ENCODE measurements at regions not wholly inside any gene's neighbourhood (a gene's known extent, or its start where the extent isn't known, plus 50 kb on each side); places are given as distances from the start of the nearest gene placed in this dataset.
"Not testable (repeated sequence)": the region's sequence is repeated elsewhere in the genome, so short reads cannot be mapped to it uniquely, and the experiment has no call there.

DNA sequence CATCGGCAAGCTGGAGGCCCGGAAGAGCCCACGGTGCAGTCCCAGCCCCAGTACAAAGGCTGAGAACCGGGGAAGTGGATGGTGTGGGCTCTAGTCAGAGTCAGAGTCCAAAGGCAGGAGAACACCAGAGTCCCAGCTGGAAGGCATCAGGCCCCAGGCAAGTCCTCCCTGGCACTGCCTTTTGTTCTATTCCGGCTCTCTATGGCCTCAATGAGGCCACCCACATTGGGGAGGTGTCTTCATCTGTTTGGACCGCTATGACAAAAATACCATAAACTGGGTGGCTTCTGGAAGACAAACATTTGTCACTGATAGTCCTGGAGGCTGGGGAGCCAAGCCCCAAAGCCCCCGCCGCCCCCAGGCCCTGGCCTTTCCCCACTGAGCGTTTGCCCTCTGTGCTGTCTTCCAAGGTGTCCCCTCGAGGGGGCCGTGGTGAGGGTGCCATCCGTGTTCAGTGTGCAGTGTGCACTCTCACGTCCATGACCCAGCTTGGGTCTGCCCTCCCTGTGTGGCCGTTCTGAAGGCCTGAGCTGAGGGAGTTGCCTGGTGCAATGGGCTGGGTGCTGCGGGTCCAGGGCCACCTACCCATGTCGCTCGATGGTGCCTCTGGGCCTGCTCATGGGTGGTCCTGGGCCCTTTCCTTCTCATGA is 99.1 kb upstream of the PPP1R26 start:
- peaks cover 4% of the 10 kb centered on the region for H3K9me3 Mint-ChIP-seq
- no peak for DNase-seq (ENCODE audit: extremely low spot score, unreplicated experiment)
- H3K4me3 Mint-ChIP-seq = no peak overlapping the region
- no peak overlapping the region for H3K27ac Mint-ChIP-seq
- H3K27me3 Mint-ChIP-seq = peaks cover 4% of the 10 kb centered on the region
- no peaks in the 10 kb centered on the region for H3K36me3 Mint-ChIP-seq
- no peak for TF ChIP-seq CTCF (conservative IDR thresholded peaks at IDR 0.05)
- peaks cover 10% of the 10 kb centered on the region for H3K4me1 Mint-ChIP-seq (ENCODE audit: unreplicated experiment)

DNA sequence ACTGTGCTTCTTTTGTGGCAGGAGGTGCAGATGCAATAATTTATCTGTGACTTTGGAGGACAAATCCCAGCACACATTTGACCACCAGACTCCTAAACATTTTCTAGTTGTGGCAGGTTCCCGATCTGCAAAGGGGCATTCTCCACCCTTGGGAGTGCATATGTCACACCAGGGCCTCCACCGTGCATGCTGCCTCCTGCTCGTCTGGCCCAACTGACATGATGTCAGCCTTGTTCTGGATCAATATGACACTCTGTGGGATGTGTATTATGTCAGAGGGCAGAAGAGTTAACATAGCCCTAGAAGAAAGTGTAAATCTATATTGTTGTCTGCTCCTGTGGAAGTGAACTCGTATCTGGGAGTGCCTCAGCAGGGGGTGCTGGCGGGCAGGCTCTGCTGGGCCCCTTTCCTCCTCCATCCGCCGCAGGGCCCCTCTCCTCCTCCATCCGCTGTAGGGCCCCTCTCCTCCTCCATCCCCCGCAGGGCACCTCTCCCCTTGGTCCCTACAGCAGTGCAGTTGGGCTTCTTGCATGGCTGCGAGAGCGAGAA is 97.7 kb upstream of the PPP1R26 start:
- DNase-seq (ENCODE audit: extremely low spot score, unreplicated experiment) = no peak
- peaks cover 4% of the 10 kb centered on the region for H3K27me3 Mint-ChIP-seq
- H3K36me3 Mint-ChIP-seq = no peaks in the 10 kb centered on the region
- H3K4me1 Mint-ChIP-seq (ENCODE audit: unreplicated experiment) = peaks cover 10% of the 10 kb centered on the region
- TF ChIP-seq CTCF (conservative IDR thresholded peaks at IDR 0.05) = no peak
- H3K4me3 Mint-ChIP-seq = no peak overlapping the region
- no peak overlapping the region for H3K27ac Mint-ChIP-seq
- H3K9me3 Mint-ChIP-seq = peaks cover 4% of the 10 kb centered on the region

DNA sequence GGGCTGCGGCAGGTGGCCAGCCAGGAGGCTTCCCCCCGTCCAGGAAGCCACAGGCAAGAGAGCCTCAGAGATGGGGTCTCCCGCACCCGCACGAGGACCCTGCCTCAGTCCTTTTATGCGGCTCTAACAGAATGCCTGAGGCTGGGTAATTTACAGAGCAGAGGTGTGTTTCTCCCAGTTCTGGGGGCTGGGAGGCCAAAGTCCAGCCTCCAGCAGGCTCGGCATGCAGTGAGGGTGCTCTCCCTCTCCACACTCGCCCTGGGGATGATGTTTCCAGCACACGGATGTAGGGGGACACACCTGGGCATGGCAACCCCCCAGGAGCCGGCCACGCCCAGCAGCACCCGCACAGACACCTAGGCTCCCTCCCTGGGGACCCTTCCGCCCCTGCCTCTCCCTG is 95.4 kb upstream of the PPP1R26 start:
- Mint-ChIP-seq H3K36me3 (no peaks in the 10 kb centered on the region), H3K9me3 (peaks cover 4% of the 10 kb centered on the region), H3K27ac (no peak overlapping the region), H3K4me3 (no peak overlapping the region), H3K27me3 (peaks cover 4% of the 10 kb centered on the region), H3K4me1 (ENCODE audit: unreplicated experiment) (peaks cover 10% of the 10 kb centered on the region)
- TF ChIP-seq CTCF (conservative IDR thresholded peaks at IDR 0.05) = no peak
- no peak for DNase-seq (ENCODE audit: extremely low spot score, unreplicated experiment)

GRCh38 chr9:135384815-135385405 is 94.7 kb upstream of the PPP1R26 start:
- DNase-seq (ENCODE audit: extremely low spot score, unreplicated experiment); H3K27ac Mint-ChIP-seq; H3K9me3 Mint-ChIP-seq; H3K36me3 Mint-ChIP-seq; H3K27me3 Mint-ChIP-seq; H3K4me3 Mint-ChIP-seq: not testable (repeated sequence)
- peaks cover 10% of the 10 kb centered on the region for H3K4me1 Mint-ChIP-seq (ENCODE audit: unreplicated experiment)

- H3K27ac Mint-ChIP-seq = no peak overlapping the region
- no peak for TF ChIP-seq CTCF (conservative IDR thresholded peaks at IDR 0.05)
- no peaks in the 10 kb centered on the region for H3K36me3 Mint-ChIP-seq
Measured at GRCh38 chr9:135385793-135386192, 93.8 kb upstream of the PPP1R26 start.

DNA sequence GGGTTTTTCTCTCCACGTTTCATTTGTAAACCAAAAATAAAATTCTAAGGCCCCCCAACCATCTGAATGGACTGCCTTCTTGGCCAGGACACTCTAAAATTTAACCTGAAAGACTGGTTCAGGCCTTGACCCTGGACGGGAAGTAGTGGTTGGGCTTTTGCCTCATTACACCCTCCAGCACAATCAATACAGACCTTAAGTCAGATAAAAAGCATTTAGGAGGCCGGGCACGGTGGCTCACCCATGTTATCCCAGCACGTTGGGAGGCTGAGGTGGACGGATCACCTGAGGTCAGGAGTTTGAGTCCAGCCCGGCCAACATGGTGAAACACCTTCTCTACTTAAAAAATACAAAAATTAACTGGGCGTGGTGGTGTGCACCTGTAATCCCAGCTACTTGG is 91.6 kb upstream of the PPP1R26 start:
- H3K4me1 Mint-ChIP-seq (ENCODE audit: unreplicated experiment) = no peaks in the 10 kb centered on the region
- no peaks in the 10 kb centered on the region for H3K27me3 Mint-ChIP-seq

More at GRCh38 chr9:135385793-135386192, 93.8 kb upstream of the PPP1R26 start:
- peaks cover 4% of the 10 kb centered on the region for H3K9me3 Mint-ChIP-seq
- H3K4me1 Mint-ChIP-seq (ENCODE audit: unreplicated experiment) = peaks cover 10% of the 10 kb centered on the region
- no peak for DNase-seq (ENCODE audit: extremely low spot score, unreplicated experiment)
- no peak overlapping the region for H3K4me3 Mint-ChIP-seq
- peaks cover 4% of the 10 kb centered on the region for H3K27me3 Mint-ChIP-seq

More for the DNA sequence above, 91.6 kb upstream of the PPP1R26 start:
- Mint-ChIP-seq H3K36me3 (no peaks in the 10 kb centered on the region), H3K4me3 (no peak overlapping the region), H3K27ac (no peak overlapping the region), H3K9me3 (no peaks in the 10 kb centered on the region)
- TF ChIP-seq CTCF (conservative IDR thresholded peaks at IDR 0.05) = no peak
- no peak for DNase-seq (ENCODE audit: extremely low spot score, unreplicated experiment)

Data from type B pancreatic cell (in vitro differentiated cells).